ENCODE measurements at regions not wholly inside any gene's neighbourhood (a gene's known extent, or its start where the extent isn't known, plus 50 kb on each side); places are given as distances from the start of the nearest gene placed in this dataset.

GRCh38 chr9:89252651-89253267 is 58.2 kb upstream of the CKS2 start:
- CTCF ChIA-PET = no interaction called here
- WGBS (ENCODE audit: missing lambda C conversion rate) = 37% methylated on average over 8 of the region's 8 CpGs
- no peak for DNase-seq (ENCODE audit: low read depth in 1 of 2, low spot score in 1 of 2)
- no peak for TF ChIP-seq NR3C1 (IDR thresholded peaks at IDR 0.05)
- TF ChIP-seq ESRRA (IDR thresholded peaks at IDR 0.05; ENCODE audit: borderline replicate concordance, low read length) = no peak
- no peak for TF ChIP-seq ZSCAN20 (CRISPR knock-in tag; IDR thresholded peaks at IDR 0.05)
- no peak for TF ChIP-seq RFX5 (IDR thresholded peaks at IDR 0.05)
- TF ChIP-seq JUN (IDR thresholded peaks at IDR 0.05) = no peak
- TF ChIP-seq PBX3 (IDR thresholded peaks at IDR 0.05) = no peak
- no peak for TF ChIP-seq ZFP36 (IDR thresholded peaks at IDR 0.05; ENCODE audit: borderline replicate concordance, partially characterized antibody)
- no peak for TF ChIP-seq KDM1A (IDR thresholded peaks at IDR 0.05; ENCODE audit: low read depth)
- no peak for TF ChIP-seq CBX2 (IDR thresholded peaks at IDR 0.05; ENCODE audit: borderline replicate concordance, low read depth)
- no peak for TF ChIP-seq CBX8 (IDR thresholded peaks at IDR 0.05)
- TF ChIP-seq EHF (CRISPR knock-in tag; IDR thresholded peaks at IDR 0.05) = no peak
- no peak for TF ChIP-seq GATA3 (IDR thresholded peaks at IDR 0.05; ENCODE audit: borderline replicate concordance)
- no peak for TF ChIP-seq KDM5A (IDR thresholded peaks at IDR 0.05)
- TF ChIP-seq POLR2AphosphoS2 (conservative IDR thresholded peaks at IDR 0.05; ENCODE audit: low read length) = no peak
- TF ChIP-seq ELK1 (IDR thresholded peaks at IDR 0.05; ENCODE audit: low read depth, low read length) = no peak
- TF ChIP-seq RARB (CRISPR knock-in tag; IDR thresholded peaks at IDR 0.05) = no peak
- peaks cover 15% of the 10 kb centered on the region; the same call in 1 of the 3 replicates for H3K9me3 ChIP-seq
- H3K4me1 ChIP-seq = no peaks in the 10 kb centered on the region
- H3K4me3 ChIP-seq = no peak overlapping the region
- POLR2A ChIA-PET = no interaction called here
- ATAC-seq = no peak
- no peak overlapping the region for H3K4me2 ChIP-seq
- FAIRE-seq = no peak
- no peak overlapping the region for H3K27ac ChIP-seq

GRCh38 chr9:89254058-89254772 is 56.8 kb upstream of the CKS2 start:
- ATAC-seq = no peak
- no peak for FAIRE-seq

GRCh38 chr9:89254773-89255125 is 56.2 kb upstream of the CKS2 start:
- Histone ChIP-seq H3K4me2 (no peak overlapping the region), H3K9me3 (peaks cover 15% of the 10 kb centered on the region; the same call in 1 of the 3 replicates), H3K4me3 (no peak overlapping the region), H3K27ac (no peak overlapping the region), H3K4me1 (no peaks in the 10 kb centered on the region)
- no peak for FAIRE-seq
- ChIA-PET CTCF (no interaction called here), POLR2A (no interaction called here)
- no peak for DNase-seq (ENCODE audit: low read depth in 1 of 2, low spot score in 1 of 2)
- WGBS (ENCODE audit: missing lambda C conversion rate) = 58% methylated on average over 8 of the region's 8 CpGs
- TF ChIP-seq CBX8 (IDR thresholded peaks at IDR 0.05) (no peak), RARB (CRISPR knock-in tag; IDR thresholded peaks at IDR 0.05) (no peak), KDM1A (IDR thresholded peaks at IDR 0.05; ENCODE audit: low read depth) (no peak), ZC3H11A (IDR thresholded peaks at IDR 0.05) (no peak), EHF (CRISPR knock-in tag; IDR thresholded peaks at IDR 0.05) (no peak), ESRRA (IDR thresholded peaks at IDR 0.05; ENCODE audit: borderline replicate concordance, low read length) (no peak), RAD21 (conservative IDR thresholded peaks at IDR 0.05 in 1 of 2, IDR thresholded peaks at IDR 0.05 in 1 of 2) (no peak), SREBF2 (IDR thresholded peaks at IDR 0.05) (no peak), GATA3 (IDR thresholded peaks at IDR 0.05; ENCODE audit: borderline replicate concordance) (no peak), ZFP36 (IDR thresholded peaks at IDR 0.05; ENCODE audit: borderline replicate concordance, partially characterized antibody) (no peak)
- peak; percentile 43 to 47; a peak in 2 of 6 replicates for ATAC-seq

More at GRCh38 chr9:89254058-89254772, 56.8 kb upstream of the CKS2 start:
- DNase-seq (ENCODE audit: low read depth in 1 of 2, low spot score in 1 of 2) = no peak
- ChIA-PET CTCF (no interaction called here), POLR2A (no interaction called here)
- Histone ChIP-seq H3K4me1 (no peaks in the 10 kb centered on the region), H3K4me3 (no peak overlapping the region), H3K9me3 (peaks cover 15% of the 10 kb centered on the region; the same call in 1 of the 3 replicates), H3K4me2 (no peak overlapping the region), H3K27ac (no peak overlapping the region)
- TF ChIP-seq ZSCAN20 (CRISPR knock-in tag; IDR thresholded peaks at IDR 0.05) (no peak), CHD4 (IDR thresholded peaks at IDR 0.05; ENCODE audit: borderline replicate concordance) (no peak), TP53 (CRISPR knock-in tag; IDR thresholded peaks at IDR 0.05) (no peak), BHLHE40 (IDR thresholded peaks at IDR 0.05; ENCODE audit: low read depth, low read length) (no peak)
- 57% methylated on average over 14 of the region's 14 CpGs for whole genome bisulfite sequencing (ENCODE audit: missing lambda C conversion rate)
